NOMO-1 treated with DMSO at 0.1 percent for 48 hours (cell line): ENCODE measurements at regions not wholly inside any gene's neighbourhood (a gene's known extent, or its start where the extent isn't known, plus 50 kb on each side); places are given as distances from the start of the nearest gene placed in this dataset.
"Not testable (repeated sequence)": the region's sequence is repeated elsewhere in the genome, so short reads cannot be mapped to it uniquely, and the experiment has no call there.

Source experiments
- DNase-seq: peaks from one replicate; lab custom pipeline; 2025; ENCODE audit not compliant: unreplicated experiment; lab: John Stamatoyannopoulos, UW

- peak; percentile 77 for DNase-seq
Measured at GRCh38 chr1:172717722-172718465, 59.0 kb downstream of the FASLG start.

GRCh38 chr1:172719066-172719627 is 60.2 kb downstream of the FASLG start:
- DNase-seq: no peak

GRCh38 chr1:172719694-172720138 is 60.8 kb downstream of the FASLG start:
- peak; percentile 13 for DNase-seq

GRCh38 chr1:172720339-172720738 is 61.4 kb downstream of the FASLG start:
- no peak for DNase-seq

GRCh38 chr1:172723251-172723650 is 64.3 kb downstream of the FASLG start:
- no peak for DNase-seq

- DNase-seq: no peak
Measured at GRCh38 chr1:172724232-172724631, 65.3 kb downstream of the FASLG start.

GRCh38 chr1:172724765-172725613 is 66.1 kb downstream of the FASLG start:
- peak; percentile 66 for DNase-seq

GRCh38 chr1:172726740-172727139 is 67.8 kb downstream of the FASLG start:
- peak; percentile 59 for DNase-seq

- no peak for DNase-seq
Measured at GRCh38 chr1:172727275-172727857, 68.5 kb downstream of the FASLG start.

- peak; percentile 48 for DNase-seq
Measured at GRCh38 chr1:172727956-172728603, 69.2 kb downstream of the FASLG start.

- DNase-seq: not testable (repeated sequence)
Measured at GRCh38 chr1:172728705-172729104, 69.8 kb downstream of the FASLG start.

GRCh38 chr1:172732427-172732826 is 73.5 kb downstream of the FASLG start:
- DNase-seq: no peak

GRCh38 chr1:172733815-172734214 is 74.9 kb downstream of the FASLG start:
- peak; percentile 76 for DNase-seq

GRCh38 chr1:172738389-172738788 is 79.5 kb downstream of the FASLG start:
- no peak for DNase-seq

- DNase-seq: peak; percentile 48
Measured at GRCh38 chr1:172742599-172743500, 83.9 kb downstream of the FASLG start.

GRCh38 chr1:172745014-172745413 is 86.1 kb downstream of the FASLG start:
- DNase-seq: peak; percentile 76

GRCh38 chr1:172746091-172746949 is 87.4 kb downstream of the FASLG start:
- DNase-seq: peak; percentile 98

GRCh38 chr1:172748201-172748600 is 89.3 kb downstream of the FASLG start:
- no peak for DNase-seq

GRCh38 chr1:172751683-172752082 is 92.8 kb downstream of the FASLG start:
- DNase-seq: no peak
